HG02852 (cell line): ENCODE measurements at regions not wholly inside any gene's neighbourhood (a gene's known extent, or its start where the extent isn't known, plus 50 kb on each side); places are given as distances from the start of the nearest gene placed in this dataset.
"Not testable (repeated sequence)": the region's sequence is repeated elsewhere in the genome, so short reads cannot be mapped to it uniquely, and the experiment has no call there.

Experiments
- ATAC-seq: cut with Tn5 transposase; IDR thresholded peaks from one replicate; pipeline ENCODE4 v1.9.1; 2021; ENCODE audit warnings: mild to moderate bottlenecking, moderate library complexity; ENCODE audit not compliant: unreplicated experiment

GRCh38 chr14:101616202-101616601 is 54.9 kb downstream of the DIO3 start:
- no peak for ATAC-seq

GRCh38 chr14:101619484-101619883 is 58.2 kb downstream of the DIO3 start:
- ATAC-seq = no peak

GRCh38 chr14:101620031-101620788 is 58.9 kb downstream of the DIO3 start:
- no peak for ATAC-seq

- no peak for ATAC-seq
Measured at GRCh38 chr14:101620821-101621785, 59.8 kb downstream of the DIO3 start.

- ATAC-seq = no peak
Measured at GRCh38 chr14:101622251-101623076, 61.2 kb downstream of the DIO3 start.

- no peak for ATAC-seq
Measured at GRCh38 chr14:101623077-101623372, 61.7 kb downstream of the DIO3 start.

GRCh38 chr14:101623685-101624444 is 62.6 kb downstream of the DIO3 start:
- no peak for ATAC-seq

GRCh38 chr14:101624536-101624935 is 63.2 kb downstream of the DIO3 start:
- ATAC-seq = no peak

- no peak for ATAC-seq
Measured at GRCh38 chr14:101625336-101626097, 64.2 kb downstream of the DIO3 start.

- no peak for ATAC-seq
Measured at GRCh38 chr14:101626331-101626730, 65.0 kb downstream of the DIO3 start.

GRCh38 chr14:101627915-101628262 is 66.6 kb downstream of the DIO3 start:
- no peak for ATAC-seq

- ATAC-seq = peak; percentile 60
Measured at GRCh38 chr14:101628471-101628966, 67.2 kb downstream of the DIO3 start.

- ATAC-seq = no peak
Measured at GRCh38 chr14:101628975-101629374, 67.7 kb downstream of the DIO3 start.

GRCh38 chr14:101630056-101630965 is 69.0 kb downstream of the DIO3 start:
- no peak for ATAC-seq

GRCh38 chr14:101631199-101631598 is 69.9 kb downstream of the DIO3 start:
- no peak for ATAC-seq

GRCh38 chr14:101631970-101632369 is 70.7 kb downstream of the DIO3 start:
- ATAC-seq = not testable (repeated sequence)

- ATAC-seq = no peak
Measured at GRCh38 chr14:101632520-101632919, 71.2 kb downstream of the DIO3 start.

GRCh38 chr14:101633276-101633675 is 72.0 kb downstream of the DIO3 start:
- ATAC-seq = no peak
